Endothelial cell of umbilical vein (primary cell): ENCODE measurements at regions not wholly inside any gene's neighbourhood (a gene's known extent, or its start where the extent isn't known, plus 50 kb on each side); places are given as distances from the start of the nearest gene placed in this dataset.

ENCODE experiments used
- BruUV-seq: library from RNA; stranded (reverse); fragments of 400-500 nt; replicated peaks from 2 replicates; lab custom pipeline; 2021; lab: Mats Ljungman, UMichigan
- CTCF ChIA-PET: fragments of 300-600, 350-600 bp; sonication (Branson Sonifier 250); formaldehyde crosslinking; loops from one replicate; lab custom pipeline; 2021; ENCODE audit warnings: antibody characterized with exemption, inconsistent platforms; lab: Charles Lee
- POLR2A ChIA-PET: fragments of 300-600, 350-600 bp; sonication (Branson Sonifier 250); formaldehyde crosslinking; loops from one replicate; lab custom pipeline; 2021; ENCODE audit warnings: antibody characterized with exemption, inconsistent platforms; lab: Charles Lee
- DNase-seq: peaks from one replicate; pipeline ENCODE4 v3.0.0-alpha.2; 2011; ENCODE audit warnings: low read depth, low spot score
- FAIRE-seq: peaks from 2 replicates; lab custom pipeline; 2011; peaks lifted over from hg19 to GRCh38; lab: Jason Lieb, UNC
- H2AFZ ChIP-seq: 2 replicates; pipeline ENCODE4 v1.6.0; 2012; ENCODE audit warnings: low read depth, low read length, control low read depth, inconsistent platforms
- H3K27ac ChIP-seq: 2 replicates; pipeline ENCODE4 v1.5.1; 2011; ENCODE audit warnings: low read depth, mild to moderate bottlenecking, control low read depth, low read length, moderate library complexity; ENCODE audit not compliant: insufficient read depth
- H3K27me3 ChIP-seq, 2 experiments: 2 replicates each; pipeline versions ENCODE4 v1.6.0 to v1.6.1; 2011; ENCODE audit warnings: low read length in 2 of 2, mixed read lengths in 1 of 2; ENCODE audit not compliant: control insufficient read depth in 2 of 2, insufficient read depth in 2 of 2
- H3K36me3 ChIP-seq, 2 experiments: 2 replicates in 1 of 2; 3 replicates in 1 of 2; pipeline ENCODE4 v1.5.1; 2011; ENCODE audit warnings: low read length in 2 of 2, mild to moderate bottlenecking in 1 of 2, moderate library complexity in 1 of 2; ENCODE audit not compliant: control insufficient read depth in 2 of 2, insufficient read depth in 2 of 2; ENCODE audit errors: extremely low read depth in 1 of 2
- H3K4me1 ChIP-seq: 3 replicates; pipeline ENCODE4 v1.5.1; 2011; ENCODE audit warnings: mild to moderate bottlenecking, low read length; ENCODE audit not compliant: control insufficient read depth, insufficient read depth; ENCODE audit errors: extremely low read depth
- H3K4me2 ChIP-seq: 2 replicates; pipeline ENCODE4 v1.6.1; 2011; ENCODE audit warnings: low read length, control low read depth, mixed read lengths; ENCODE audit not compliant: insufficient read depth
- H3K4me3 ChIP-seq, 3 experiments: fragments of 200-600 bp in 1 of 3; sonication (generic), shearing (Covaris generic) in 1 of 3; replicated peaks in 1 of 3; 2 replicates each; pipeline ENCODE4 v1.5.1; 2011 to 2016; ENCODE audit warnings: control low read depth in 3 of 3, low read length in 3 of 3, mild to moderate bottlenecking in 2 of 3, inconsistent platforms in 1 of 3, low read depth in 1 of 3, moderate library complexity in 1 of 3; ENCODE audit not compliant: insufficient read depth in 1 of 3
- H3K79me2 ChIP-seq: 2 replicates; pipeline ENCODE4 v1.6.0; 2012; ENCODE audit warnings: low read length, inconsistent platforms; ENCODE audit not compliant: control insufficient read depth, insufficient read depth
- H3K9ac ChIP-seq: replicated peaks from 2 replicates; pipeline ENCODE3; 2011; ENCODE audit warnings: low read length, control low read depth; ENCODE audit not compliant: insufficient read depth; ENCODE audit errors: extremely low read depth
- H3K9me1 ChIP-seq: replicated peaks from 3 replicates; pipeline ENCODE4 v1.6.0; 2011; ENCODE audit warnings: mild to moderate bottlenecking, low read length; ENCODE audit not compliant: control insufficient read depth, insufficient read depth; ENCODE audit errors: extremely low read depth
- H3K9me3 ChIP-seq: replicated peaks from 2 replicates; pipeline ENCODE4 v1.5.1; 2012; ENCODE audit warnings: low read length, inconsistent platforms; ENCODE audit not compliant: control insufficient read depth, insufficient read depth
- H4K20me1 ChIP-seq: replicated peaks from 2 replicates; pipeline ENCODE3; 2011; ENCODE audit warnings: mild to moderate bottlenecking, low read length; ENCODE audit not compliant: control insufficient read depth, insufficient read depth; ENCODE audit errors: extremely low read depth
- EZH2 ChIP-seq: IDR thresholded peaks from 2 replicates; pipeline ENCODE4 v1.6.1; 2012; ENCODE audit warnings: borderline replicate concordance, low read depth, mild to moderate bottlenecking, moderate library complexity, low read length, inconsistent platforms; ENCODE audit not compliant: severe bottlenecking
- FOS ChIP-seq: IDR thresholded peaks from 2 replicates; pipeline ENCODE4 v1.6.1; 2011; ENCODE audit warnings: mild to moderate bottlenecking, low read length, moderate library complexity, borderline replicate concordance; ENCODE audit not compliant: insufficient read depth
- GATA2 ChIP-seq: IDR thresholded peaks from 2 replicates; pipeline ENCODE4 v1.7.0; 2011; ENCODE audit warnings: low read depth, mild to moderate bottlenecking, moderate library complexity, mixed read lengths, low read length; ENCODE audit not compliant: insufficient read length, insufficient read depth
- JUN ChIP-seq: IDR thresholded peaks from 2 replicates; pipeline ENCODE4 v1.6.1; 2011; ENCODE audit warnings: borderline replicate concordance, low read depth; ENCODE audit not compliant: insufficient read length, insufficient read depth
- MAX ChIP-seq: IDR thresholded peaks from 2 replicates; pipeline ENCODE4 v1.6.1; 2011; ENCODE audit not compliant: insufficient read depth, insufficient read length
- MYC ChIP-seq: IDR thresholded peaks from one replicate; pipeline ENCODE4 v1.6.1; 2011; ENCODE audit warnings: mild to moderate bottlenecking, low read depth, low read length
- POLR2A ChIP-seq: IDR thresholded peaks from 2 replicates; pipeline ENCODE4 v1.6.1; 2012; ENCODE audit warnings: low read depth, mild to moderate bottlenecking, control low read depth, low read length
- POLR2AphosphoS5 ChIP-seq: IDR thresholded peaks from 2 replicates; pipeline ENCODE4 v1.6.1; 2012; ENCODE audit warnings: low read depth, mild to moderate bottlenecking, control low read depth, low read length, moderate library complexity; ENCODE audit not compliant: insufficient read depth
- dilution Hi-C: fragments of 300-500 bp; cut with MboI; formaldehyde crosslinking; loops from one replicate; pipeline ENCODE4 v1.15.0; 2019; ENCODE audit warnings: low sequenced_read_pairs; ENCODE audit not compliant: extremely low pct_ligation_motif_present
- intact Hi-C: fragments of 100-400 bp; cut with micrococcal nuclease; formaldehyde crosslinking; loops from one replicate; pipeline ENCODE4 v1.10.0; 2022
- TF ChIP-seq, protein P1 (sequence below), 2 donors: IDR thresholded peaks; 1 replicate in 1 of 2; 2 replicates in 1 of 2; pipeline ENCODE4 v1.5.1; 2011; ENCODE audit warnings: low read length in 2 of 2, mild to moderate bottlenecking in 2 of 2, moderate library complexity in 2 of 2, control low read depth in 1 of 2, inconsistent platforms in 1 of 2, low read depth in 1 of 2; ENCODE audit not compliant: insufficient read depth in 1 of 2; ENCODE audit errors: extremely low read depth in 1 of 2

- FAIRE-seq: no peak
- POLR2A ChIA-PET: no interaction called here
Observed at GRCh38 chr22:49562685-49563249, 264.9 kb downstream of the BRD1 start.

More at GRCh38 chr22:49562685-49563249, 264.9 kb downstream of the BRD1 start:
- Histone ChIP-seq H2AFZ (no peak overlapping the region), H3K9me1 (no peaks in the 10 kb centered on the region), H3K27ac (no peak overlapping the region), H3K9ac (no peak overlapping the region), H3K9me3 (peaks cover 4% of the 10 kb centered on the region), H3K4me1 (no peaks in the 10 kb centered on the region), H3K4me2 (no peak overlapping the region), H3K36me3 (no peaks in the 10 kb centered on the region), H4K20me1 (no peaks in the 10 kb centered on the region), H3K4me3 (no peak overlapping the region), H3K79me2 (no peaks in the 10 kb centered on the region), H3K27me3 (no peaks in the 10 kb centered on the region)
- dilution Hi-C loops (no loop called here), intact Hi-C loops (no loop called here)
- CTCF ChIA-PET: no interaction called here
- BruUV-seq: no TSS peak
- DNase-seq: no peak
- TF ChIP-seq EZH2 (no peak), POLR2A (no peak), MAX (no peak), MYC (no peak), JUN (no peak), FOS (no peak), GATA2 (no peak), POLR2AphosphoS5 (no peak)
- TF ChIP-seq, protein P1, sequence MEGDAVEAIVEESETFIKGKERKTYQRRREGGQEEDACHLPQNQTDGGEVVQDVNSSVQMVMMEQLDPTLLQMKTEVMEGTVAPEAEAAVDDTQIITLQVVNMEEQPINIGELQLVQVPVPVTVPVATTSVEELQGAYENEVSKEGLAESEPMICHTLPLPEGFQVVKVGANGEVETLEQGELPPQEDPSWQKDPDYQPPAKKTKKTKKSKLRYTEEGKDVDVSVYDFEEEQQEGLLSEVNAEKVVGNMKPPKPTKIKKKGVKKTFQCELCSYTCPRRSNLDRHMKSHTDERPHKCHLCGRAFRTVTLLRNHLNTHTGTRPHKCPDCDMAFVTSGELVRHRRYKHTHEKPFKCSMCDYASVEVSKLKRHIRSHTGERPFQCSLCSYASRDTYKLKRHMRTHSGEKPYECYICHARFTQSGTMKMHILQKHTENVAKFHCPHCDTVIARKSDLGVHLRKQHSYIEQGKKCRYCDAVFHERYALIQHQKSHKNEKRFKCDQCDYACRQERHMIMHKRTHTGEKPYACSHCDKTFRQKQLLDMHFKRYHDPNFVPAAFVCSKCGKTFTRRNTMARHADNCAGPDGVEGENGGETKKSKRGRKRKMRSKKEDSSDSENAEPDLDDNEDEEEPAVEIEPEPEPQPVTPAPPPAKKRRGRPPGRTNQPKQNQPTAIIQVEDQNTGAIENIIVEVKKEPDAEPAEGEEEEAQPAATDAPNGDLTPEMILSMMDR (IDR thresholded peaks at IDR 0.05; ENCODE audit: extremely low read depth in 1 of 2, insufficient read depth in 1 of 2, low read depth in 1 of 2, low read length in 2 of 2): no peak
